GM19099 (cell line): ENCODE measurements at regions not wholly inside any gene's neighbourhood (a gene's known extent, or its start where the extent isn't known, plus 50 kb on each side); places are given as distances from the start of the nearest gene placed in this dataset.

Source experiments
- POLR2A ChIP-seq: IDR thresholded peaks from 3 replicates; pipeline ENCODE4 v1.6.1; 2011; ENCODE audit warnings: low read depth; ENCODE audit not compliant: insufficient read length; ENCODE audit errors: extremely low read depth

- no peak for TF ChIP-seq POLR2A
Observed at GRCh38 chr22:49574205-49574880, 253.3 kb downstream of the BRD1 start.

- TF ChIP-seq POLR2A, result no peak
Observed at GRCh38 chr22:49573109-49573765, 254.4 kb downstream of the BRD1 start.

DNA sequence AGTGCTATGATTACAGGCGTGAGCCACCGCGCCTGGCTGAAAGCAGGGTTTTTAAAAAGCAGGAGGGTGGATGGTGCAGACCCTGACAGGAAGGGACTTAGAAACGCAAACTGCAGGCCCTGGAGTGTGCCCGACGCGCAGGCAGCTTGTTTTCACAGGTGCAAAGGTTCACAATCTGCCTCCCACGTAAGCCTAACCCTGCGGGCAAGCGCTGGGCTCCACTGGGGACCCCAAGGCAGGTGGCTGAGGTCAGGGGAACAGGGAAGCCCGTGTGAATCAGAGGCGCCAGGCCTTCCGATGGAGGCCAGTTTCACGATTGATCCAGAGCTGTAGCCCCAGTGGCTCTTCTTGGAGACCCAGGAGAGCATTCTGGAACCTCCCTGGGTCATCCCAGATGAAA is 256.3 kb downstream of the BRD1 start:
- no peak for TF ChIP-seq POLR2A

- TF ChIP-seq POLR2A, result no peak
Observed at GRCh38 chr22:49570032-49570848, 257.4 kb downstream of the BRD1 start.

- no peak for TF ChIP-seq POLR2A
Observed at GRCh38 chr22:49569286-49570031, 258.2 kb downstream of the BRD1 start.

DNA sequence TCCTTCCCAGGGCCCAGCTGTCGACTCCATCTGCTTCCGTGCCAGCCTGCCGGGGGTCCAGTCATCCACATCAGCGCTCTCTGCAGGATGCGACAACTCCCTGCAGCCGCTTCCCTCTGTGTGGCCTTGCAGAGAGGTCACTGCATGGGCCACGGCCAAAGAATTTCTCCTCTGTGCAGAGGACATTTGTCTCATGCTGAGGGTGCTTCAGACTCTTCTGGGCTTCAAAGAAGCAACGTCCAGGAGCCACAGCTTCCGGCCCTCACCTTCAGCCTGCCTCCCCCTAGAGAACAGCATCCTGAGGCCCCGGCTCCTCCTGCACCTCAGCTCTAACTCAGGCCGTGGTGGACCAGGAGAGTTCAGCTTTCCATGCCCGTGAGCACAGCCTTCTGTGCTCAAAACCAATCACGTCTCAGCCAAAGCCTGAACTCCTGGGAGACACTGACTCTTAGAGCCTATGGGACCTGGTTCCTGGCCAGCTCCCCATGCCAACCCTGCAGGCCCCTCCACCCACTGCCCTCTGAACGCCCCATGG is 258.9 kb downstream of the BRD1 start:
- no peak for TF ChIP-seq POLR2A

GRCh38 chr22:49567899-49568750 is 259.5 kb downstream of the BRD1 start:
- TF ChIP-seq POLR2A, result no peak

DNA sequence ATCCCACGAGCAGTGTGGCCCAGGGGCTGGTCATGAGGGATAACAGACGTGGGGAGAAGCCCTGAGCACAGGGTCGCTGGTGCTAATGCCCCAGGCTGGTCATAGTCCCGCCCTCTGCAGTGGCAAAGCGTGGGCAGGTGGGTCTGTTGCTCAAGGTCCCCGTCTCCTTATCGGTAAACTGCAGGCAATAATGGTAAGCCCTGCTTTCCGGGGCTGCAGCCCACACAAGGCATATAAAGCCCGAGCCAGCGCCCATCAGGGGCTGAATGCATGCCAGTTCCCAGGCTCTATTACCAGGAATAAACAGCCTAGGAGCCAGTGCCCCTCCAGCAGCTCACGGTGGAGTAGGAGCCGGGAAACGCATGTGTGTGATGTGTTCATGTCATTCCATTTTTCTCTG is 261.0 kb downstream of the BRD1 start:
- TF ChIP-seq POLR2A, result no peak

- TF ChIP-seq POLR2A, result no peak
Observed at GRCh38 chr22:49566141-49566541, 261.5 kb downstream of the BRD1 start.

DNA sequence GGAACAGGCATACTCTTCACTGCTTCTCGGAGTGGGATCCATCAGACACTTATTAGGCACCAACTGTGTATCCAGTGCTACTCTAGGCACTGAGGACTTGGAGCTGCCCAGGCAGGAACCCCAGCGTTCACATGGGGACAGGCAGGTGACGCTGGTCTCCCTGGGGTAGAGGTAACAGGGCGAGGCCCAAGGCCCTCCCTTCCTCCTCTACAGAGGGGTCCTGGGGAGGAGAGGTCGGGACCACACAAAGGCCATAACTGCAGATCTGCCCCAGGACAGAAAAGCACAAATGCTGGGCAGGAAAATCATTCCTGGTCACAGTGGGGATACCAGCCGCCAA is 262.2 kb downstream of the BRD1 start:
- no peak for TF ChIP-seq POLR2A

- no peak for TF ChIP-seq POLR2A
Observed at GRCh38 chr22:49564666-49565515, 262.8 kb downstream of the BRD1 start.

DNA sequence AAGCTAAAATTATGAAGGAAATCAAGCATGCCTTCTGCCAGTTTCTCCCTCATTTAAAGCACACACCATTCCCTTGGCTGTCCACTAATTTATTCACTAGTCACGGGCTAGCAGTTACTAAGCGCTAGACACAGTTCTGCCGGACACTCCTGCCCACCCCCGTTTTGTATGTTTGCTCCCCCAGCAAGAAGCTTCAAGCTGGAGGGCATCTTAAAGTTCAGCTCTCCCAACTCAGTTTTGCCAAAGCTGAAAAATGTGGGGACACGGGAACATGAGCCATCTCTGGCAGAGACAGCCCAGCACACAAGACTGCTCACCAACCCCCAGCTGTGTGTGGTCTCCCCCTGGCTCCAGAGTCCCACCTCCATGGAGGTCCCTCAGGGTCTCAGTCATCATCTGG is 263.6 kb downstream of the BRD1 start:
- no peak for TF ChIP-seq POLR2A

GRCh38 chr22:49562685-49563249 is 264.9 kb downstream of the BRD1 start:
- TF ChIP-seq POLR2A, result no peak

GRCh38 chr22:49561976-49562375 is 265.7 kb downstream of the BRD1 start:
- TF ChIP-seq POLR2A, result no peak

- TF ChIP-seq POLR2A, result no peak
Observed at GRCh38 chr22:49561338-49561737, 266.3 kb downstream of the BRD1 start.
